ENCODE measurements at regions not wholly inside any gene's neighbourhood (a gene's known extent, or its start where the extent isn't known, plus 50 kb on each side); places are given as distances from the start of the nearest gene placed in this dataset.
"Not testable (repeated sequence)": the region's sequence is repeated elsewhere in the genome, so short reads cannot be mapped to it uniquely, and the experiment has no call there.

- DNase-seq: no peak
These were observed 136.1 kb upstream of the CDK6 start for GRCh38 chr7:92972441-92972840.

- DNase-seq: no peak
These were observed 132.7 kb upstream of the CDK6 start for GRCh38 chr7:92969061-92969460.

- DNase-seq: no peak
These were observed 132.1 kb upstream of the CDK6 start for GRCh38 chr7:92968502-92968901.

GRCh38 chr7:92967238-92967637 lies 130.9 kb upstream of the CDK6 start:
- no peak for DNase-seq

GRCh38 chr7:92964141-92964540 lies 127.8 kb upstream of the CDK6 start:
- no peak for DNase-seq

- DNase-seq: no peak
These were observed 127.2 kb upstream of the CDK6 start for GRCh38 chr7:92963566-92963965.

- DNase-seq: no peak
These were observed 125.6 kb upstream of the CDK6 start for GRCh38 chr7:92961961-92962360.

GRCh38 chr7:92956575-92956974 lies 120.2 kb upstream of the CDK6 start:
- DNase-seq: no peak

GRCh38 chr7:92955081-92955480 lies 118.7 kb upstream of the CDK6 start:
- DNase-seq: no peak

GRCh38 chr7:92953657-92954056 lies 117.3 kb upstream of the CDK6 start:
- DNase-seq: no peak

- no peak for DNase-seq
These were observed 113.4 kb upstream of the CDK6 start for GRCh38 chr7:92949748-92950147.

- DNase-seq: no peak
These were observed 109.5 kb upstream of the CDK6 start for GRCh38 chr7:92945840-92946239.

GRCh38 chr7:92944633-92945032 lies 108.3 kb upstream of the CDK6 start:
- DNase-seq: no peak

GRCh38 chr7:92942706-92943105 lies 106.3 kb upstream of the CDK6 start:
- DNase-seq: not testable (repeated sequence)

GRCh38 chr7:92939666-92940360 lies 103.4 kb upstream of the CDK6 start:
- DNase-seq: no peak

GRCh38 chr7:92934096-92934495 lies 97.7 kb upstream of the CDK6 start:
- DNase-seq: peak; percentile 53

GRCh38 chr7:92932450-92932849 lies 96.1 kb upstream of the CDK6 start:
- no peak for DNase-seq

- DNase-seq: no peak
These were observed 94.0 kb upstream of the CDK6 start for GRCh38 chr7:92930404-92930803.

GRCh38 chr7:92926697-92927044 lies 90.3 kb upstream of the CDK6 start:
- no peak for DNase-seq

GRCh38 chr7:92925876-92926696 lies 89.7 kb upstream of the CDK6 start:
- peak; percentile 49 for DNase-seq

- no peak for DNase-seq
These were observed 88.4 kb upstream of the CDK6 start for GRCh38 chr7:92924800-92925199.

GRCh38 chr7:92917230-92917629 lies 80.9 kb upstream of the CDK6 start:
- no peak for DNase-seq

GRCh38 chr7:92916770-92917224 lies 80.4 kb upstream of the CDK6 start:
- DNase-seq: peak; percentile 72

- no peak for DNase-seq
These were observed 79.0 kb upstream of the CDK6 start for GRCh38 chr7:92915348-92915747.

GRCh38 chr7:92914645-92915044 lies 78.3 kb upstream of the CDK6 start:
- no peak for DNase-seq

Data from eye (tissue), 1 donor.